SK-N-MC (cell line): ENCODE measurements at regions not wholly inside any gene's neighbourhood (a gene's known extent, or its start where the extent isn't known, plus 50 kb on each side); places are given as distances from the start of the nearest gene placed in this dataset.

Experiments
- DNase-seq: peaks from one replicate; pipeline ENCODE4 v3.0.0-alpha.2; 2011; ENCODE audit warnings: low read depth, low spot score
- H3K27ac ChIP-seq: fragments of 200-600 bp; sonication (generic); 2 replicates; pipeline ENCODE4 v1.5.1; 2016; ENCODE audit warnings: mixed run types
- H3K36me3 ChIP-seq: fragments of 200-600 bp; sonication (generic); 2 replicates; pipeline ENCODE4 v1.6.1; 2017; ENCODE audit warnings: antibody characterized with exemption, low read length, mixed read lengths; ENCODE audit not compliant: insufficient read depth
- H3K4me3 ChIP-seq: fragments of 200-600 bp; sonication (generic); 2 replicates; pipeline ENCODE4 v1.5.1; 2016
- H3K9ac ChIP-seq: fragments of 200-600 bp; sonication (generic); 2 replicates; pipeline ENCODE4 v1.8.0; 2017; ENCODE audit warnings: mixed run types, mixed read lengths; ENCODE audit not compliant: insufficient read length
- H3K9me3 ChIP-seq: fragments of 200-600 bp; sonication (generic); 2 replicates; pipeline ENCODE4 v1.6.1; 2017; ENCODE audit warnings: low read depth, mild to moderate bottlenecking, antibody characterized with exemption, low read length, moderate library complexity, mixed read lengths
- EZH2 ChIP-seq: fragments of 200-600 bp; sonication (generic); IDR thresholded peaks from one replicate; pipeline ENCODE4 v1.6.1; 2017; ENCODE audit warnings: antibody characterized with exemption
- FOXP2 ChIP-seq: optimal IDR thresholded peaks from 2 replicates; pipeline ENCODE3; 2011; ENCODE audit warnings: mild to moderate bottlenecking, moderate library complexity; ENCODE audit not compliant: insufficient read depth; ENCODE audit errors: extremely low read length, control extremely low read depth
- POLR2AphosphoS5 ChIP-seq: IDR thresholded peaks from 2 replicates; pipeline ENCODE4 v1.6.1; 2012; ENCODE audit warnings: mild to moderate bottlenecking, low read depth, low read length, borderline replicate concordance

- H3K9ac ChIP-seq: no peak overlapping the region
- DNase-seq: no peak
- no peak for TF ChIP-seq POLR2AphosphoS5
- TF ChIP-seq FOXP2: no peak
- no peak for TF ChIP-seq EZH2
- no peaks in the 10 kb centered on the region for H3K9me3 ChIP-seq
- no peaks in the 10 kb centered on the region for H3K36me3 ChIP-seq
- no peak overlapping the region for H3K4me3 ChIP-seq
- no peak overlapping the region for H3K27ac ChIP-seq
These were observed 173.7 kb downstream of the PPP1R2C start for GRCh38 chrX:42604302-42604701.

GRCh38 chrX:42603016-42603415, 174.9 kb downstream of the PPP1R2C start:
- H3K27ac ChIP-seq: no peak overlapping the region
- no peak overlapping the region for H3K9ac ChIP-seq
- H3K36me3 ChIP-seq: no peaks in the 10 kb centered on the region
- DNase-seq: no peak
- H3K9me3 ChIP-seq: no peaks in the 10 kb centered on the region
- TF ChIP-seq FOXP2 (no peak), EZH2 (no peak), POLR2AphosphoS5 (no peak)
- no peak overlapping the region for H3K4me3 ChIP-seq

- Histone ChIP-seq H3K36me3 (no peaks in the 10 kb centered on the region), H3K27ac (no peak overlapping the region), H3K4me3 (no peak overlapping the region), H3K9me3 (no peaks in the 10 kb centered on the region), H3K9ac (no peak overlapping the region)
- TF ChIP-seq POLR2AphosphoS5 (no peak), FOXP2 (no peak), EZH2 (no peak)
- DNase-seq: no peak
These were observed 175.4 kb downstream of the PPP1R2C start for GRCh38 chrX:42602566-42602965.

- TF ChIP-seq FOXP2: no peak
- no peak for TF ChIP-seq EZH2
- TF ChIP-seq POLR2AphosphoS5: no peak
- Histone ChIP-seq H3K9me3 (no peaks in the 10 kb centered on the region), H3K36me3 (no peaks in the 10 kb centered on the region), H3K4me3 (no peak overlapping the region), H3K27ac (no peak overlapping the region), H3K9ac (no peak overlapping the region)
- DNase-seq: no peak
These were observed 175.8 kb downstream of the PPP1R2C start for GRCh38 chrX:42602136-42602535.

- Histone ChIP-seq H3K9ac (no peak overlapping the region), H3K27ac (no peak overlapping the region), H3K4me3 (no peak overlapping the region), H3K9me3 (no peaks in the 10 kb centered on the region), H3K36me3 (no peaks in the 10 kb centered on the region)
- no peak for DNase-seq
- TF ChIP-seq FOXP2 (no peak), POLR2AphosphoS5 (no peak), EZH2 (no peak)
These were observed 180.5 kb downstream of the PPP1R2C start for GRCh38 chrX:42597481-42597880.

- H3K4me3 ChIP-seq: no peak overlapping the region
- H3K9me3 ChIP-seq: no peaks in the 10 kb centered on the region
- no peaks in the 10 kb centered on the region for H3K36me3 ChIP-seq
- TF ChIP-seq EZH2 (no peak), POLR2AphosphoS5 (no peak), FOXP2 (no peak)
- no peak overlapping the region for H3K27ac ChIP-seq
- no peak for DNase-seq
- H3K9ac ChIP-seq: no peak overlapping the region
These were observed 191.9 kb downstream of the PPP1R2C start for GRCh38 chrX:42585842-42586621.

- Histone ChIP-seq H3K36me3 (no peaks in the 10 kb centered on the region), H3K9ac (no peak overlapping the region), H3K27ac (no peak overlapping the region), H3K9me3 (no peaks in the 10 kb centered on the region), H3K4me3 (no peak overlapping the region)
- no peak for TF ChIP-seq FOXP2
- no peak for DNase-seq
These were observed 200.0 kb downstream of the PPP1R2C start for GRCh38 chrX:42577936-42578470.

GRCh38 chrX:42567268-42567667, 210.7 kb downstream of the PPP1R2C start:
- no peak for TF ChIP-seq FOXP2
- no peak for TF ChIP-seq POLR2AphosphoS5
- TF ChIP-seq EZH2: no peak
- H3K9ac ChIP-seq: no peak overlapping the region
- no peak overlapping the region for H3K4me3 ChIP-seq
- H3K9me3 ChIP-seq: no peaks in the 10 kb centered on the region
- H3K36me3 ChIP-seq: no peaks in the 10 kb centered on the region
- no peak for DNase-seq
- no peak overlapping the region for H3K27ac ChIP-seq

GRCh38 chrX:42565739-42566138, 212.2 kb downstream of the PPP1R2C start:
- TF ChIP-seq POLR2AphosphoS5: no peak
- no peak for TF ChIP-seq EZH2
- no peak for TF ChIP-seq FOXP2

More at GRCh38 chrX:42565739-42566138, 212.2 kb downstream of the PPP1R2C start:
- Histone ChIP-seq H3K36me3 (no peaks in the 10 kb centered on the region), H3K9me3 (no peaks in the 10 kb centered on the region), H3K27ac (no peak overlapping the region), H3K9ac (no peak overlapping the region), H3K4me3 (no peak overlapping the region)
- no peak for DNase-seq
